Subcutaneous abdominal adipose tissue (tissue), 5 donors: ENCODE measurements at regions not wholly inside any gene's neighbourhood (a gene's known extent, or its start where the extent isn't known, plus 50 kb on each side); places are given as distances from the start of the nearest gene placed in this dataset.

Source experiments
- H3K27ac ChIP-seq: one replicate; pipeline ENCODE4 v1.7.0; 2013; ENCODE audit warnings: low read depth, mild to moderate bottlenecking, inconsistent platforms, low read length, moderate library complexity
- H3K27me3 ChIP-seq, 5 donors: one replicate each; pipeline ENCODE4 v1.7.0; 2013; ENCODE audit warnings: low read length in 5 of 5, inconsistent platforms in 1 of 5; ENCODE audit not compliant: control insufficient read depth in 5 of 5, insufficient read depth in 4 of 5
- H3K36me3 ChIP-seq, 5 donors: one replicate each; pipeline ENCODE4 v1.7.0; 2013; ENCODE audit warnings: low read length in 5 of 5; ENCODE audit not compliant: control insufficient read depth in 5 of 5, insufficient read depth in 5 of 5
- H3K4me1 ChIP-seq, 5 donors: one replicate each; pipeline ENCODE4 v1.7.0; 2013; ENCODE audit warnings: low read length in 5 of 5, mild to moderate bottlenecking in 3 of 5, moderate library complexity in 1 of 5; ENCODE audit not compliant: control insufficient read depth in 5 of 5, insufficient read depth in 5 of 5
- H3K4me3 ChIP-seq, 5 donors: one replicate each; pipeline ENCODE4 v1.7.0; 2013; ENCODE audit warnings: low read length in 5 of 5, low read depth in 1 of 5
- H3K9ac ChIP-seq, 5 donors: one replicate each; pipeline ENCODE4 v1.7.0; 2013; ENCODE audit warnings: low read length in 5 of 5, mild to moderate bottlenecking in 4 of 5, moderate library complexity in 3 of 5
- H3K9me3 ChIP-seq, 5 donors: one replicate each; pipeline ENCODE4 v1.7.0; 2013; ENCODE audit warnings: low read length in 5 of 5; ENCODE audit not compliant: control insufficient read depth in 5 of 5
- donor health status: healthy.
- donor health status: healthy.
- donor health status: healthy.
- donor health status: healthy.
- donor health status: healthy.

- Histone ChIP-seq H3K27me3 (peaks cover 0 to 2% (median 0%) of the 10 kb centered on the region in 5 donors), H3K4me1 (peaks cover 0 to 14% (median 13%) of the 10 kb centered on the region in 5 donors), H3K9ac (no peak overlapping the region), H3K4me3 (no peak overlapping the region), H3K36me3 (no peaks in the 10 kb centered on the region), H3K27ac (no peak overlapping the region), H3K9me3 (no peaks in the 10 kb centered on the region)
Observed at GRCh38 chr15:47987461-47987860, 133.3 kb upstream of the SLC24A5 start.

GRCh38 chr15:47987908-47988532, 132.8 kb upstream of the SLC24A5 start:
- H3K4me1 ChIP-seq = peaks cover 0 to 14% (median 13%) of the 10 kb centered on the region in 5 donors
- no peaks in the 10 kb centered on the region for H3K36me3 ChIP-seq
- no peak overlapping the region for H3K9ac ChIP-seq

GRCh38 chr15:47988564-47988963, 132.2 kb upstream of the SLC24A5 start:
- Histone ChIP-seq H3K27me3 (peaks cover 0 to 2% (median 0%) of the 10 kb centered on the region in 5 donors), H3K4me3 (no peak overlapping the region), H3K9me3 (no peaks in the 10 kb centered on the region), H3K4me1 (peaks cover 0 to 14% (median 13%) of the 10 kb centered on the region in 5 donors), H3K9ac (no peak overlapping the region), H3K36me3 (no peaks in the 10 kb centered on the region), H3K27ac (no peak overlapping the region)

More at GRCh38 chr15:47987908-47988532, 132.8 kb upstream of the SLC24A5 start:
- H3K9me3 ChIP-seq = no peaks in the 10 kb centered on the region
- no peak overlapping the region for H3K4me3 ChIP-seq
- peaks cover 0 to 2% (median 0%) of the 10 kb centered on the region in 5 donors for H3K27me3 ChIP-seq
- H3K27ac ChIP-seq = no peak overlapping the region

GRCh38 chr15:47990821-47991220, 130.0 kb upstream of the SLC24A5 start:
- no peaks in the 10 kb centered on the region for H3K36me3 ChIP-seq
- H3K27ac ChIP-seq = no peak overlapping the region
- no peaks in the 10 kb centered on the region for H3K9me3 ChIP-seq
- H3K9ac ChIP-seq = no peak overlapping the region
- H3K4me3 ChIP-seq = no peak overlapping the region
- H3K27me3 ChIP-seq = peaks cover 0 to 2% (median 0%) of the 10 kb centered on the region in 5 donors
- peaks cover 0 to 14% (median 13%) of the 10 kb centered on the region in 5 donors for H3K4me1 ChIP-seq

GRCh38 chr15:47991357-47991756, 129.4 kb upstream of the SLC24A5 start:
- H3K27me3 ChIP-seq = peaks cover 0 to 2% (median 0%) of the 10 kb centered on the region in 5 donors
- H3K9ac ChIP-seq = no peak overlapping the region
- H3K27ac ChIP-seq = no peak overlapping the region
- H3K9me3 ChIP-seq = no peaks in the 10 kb centered on the region
- no peak overlapping the region for H3K4me3 ChIP-seq
- H3K4me1 ChIP-seq = peaks cover 0 to 14% (median 13%) of the 10 kb centered on the region in 5 donors
- H3K36me3 ChIP-seq = no peaks in the 10 kb centered on the region

GRCh38 chr15:47993051-47993450, 127.7 kb upstream of the SLC24A5 start:
- Histone ChIP-seq H3K9me3 (no peaks in the 10 kb centered on the region), H3K27me3 (peaks cover 0 to 2% (median 0%) of the 10 kb centered on the region in 5 donors), H3K9ac (no peak overlapping the region), H3K4me3 (no peak overlapping the region), H3K36me3 (no peaks in the 10 kb centered on the region), H3K27ac (no peak overlapping the region), H3K4me1 (no peaks in the 10 kb centered on the region)

GRCh38 chr15:47997195-47998080, 123.4 kb upstream of the SLC24A5 start:
- Histone ChIP-seq H3K4me3 (no peak overlapping the region), H3K27ac (no peak overlapping the region), H3K4me1 (no peaks in the 10 kb centered on the region), H3K36me3 (no peaks in the 10 kb centered on the region), H3K9me3 (no peaks in the 10 kb centered on the region), H3K27me3 (no peaks in the 10 kb centered on the region), H3K9ac (no peak overlapping the region)

- Histone ChIP-seq H3K9ac (no peak overlapping the region), H3K9me3 (no peaks in the 10 kb centered on the region), H3K4me1 (no peaks in the 10 kb centered on the region), H3K36me3 (no peaks in the 10 kb centered on the region), H3K27ac (no peak overlapping the region), H3K27me3 (no peaks in the 10 kb centered on the region), H3K4me3 (no peak overlapping the region)
Observed at GRCh38 chr15:47998619-47999019, 122.2 kb upstream of the SLC24A5 start.

- no peak overlapping the region for H3K27ac ChIP-seq
- H3K4me3 ChIP-seq = no peak overlapping the region
- H3K9me3 ChIP-seq = no peaks in the 10 kb centered on the region
Observed at GRCh38 chr15:48001393-48002039, 119.3 kb upstream of the SLC24A5 start.

GRCh38 chr15:48002767-48003166, 118.0 kb upstream of the SLC24A5 start:
- Histone ChIP-seq H3K36me3 (no peaks in the 10 kb centered on the region), H3K4me1 (peaks cover 0 to 2% (median 0%) of the 10 kb centered on the region in 5 donors), H3K4me3 (no peak overlapping the region), H3K9ac (no peak overlapping the region), H3K9me3 (no peaks in the 10 kb centered on the region), H3K27ac (no peak overlapping the region), H3K27me3 (no peaks in the 10 kb centered on the region)

More at GRCh38 chr15:48001393-48002039, 119.3 kb upstream of the SLC24A5 start:
- H3K4me1 ChIP-seq = peaks cover 0 to 2% (median 0%) of the 10 kb centered on the region in 5 donors
- no peak overlapping the region for H3K9ac ChIP-seq
- no peaks in the 10 kb centered on the region for H3K36me3 ChIP-seq
- H3K27me3 ChIP-seq = no peaks in the 10 kb centered on the region
